ENCODE measurements at regions not wholly inside any gene's neighbourhood (a gene's known extent, or its start where the extent isn't known, plus 50 kb on each side); places are given as distances from the start of the nearest gene placed in this dataset.

DNA sequence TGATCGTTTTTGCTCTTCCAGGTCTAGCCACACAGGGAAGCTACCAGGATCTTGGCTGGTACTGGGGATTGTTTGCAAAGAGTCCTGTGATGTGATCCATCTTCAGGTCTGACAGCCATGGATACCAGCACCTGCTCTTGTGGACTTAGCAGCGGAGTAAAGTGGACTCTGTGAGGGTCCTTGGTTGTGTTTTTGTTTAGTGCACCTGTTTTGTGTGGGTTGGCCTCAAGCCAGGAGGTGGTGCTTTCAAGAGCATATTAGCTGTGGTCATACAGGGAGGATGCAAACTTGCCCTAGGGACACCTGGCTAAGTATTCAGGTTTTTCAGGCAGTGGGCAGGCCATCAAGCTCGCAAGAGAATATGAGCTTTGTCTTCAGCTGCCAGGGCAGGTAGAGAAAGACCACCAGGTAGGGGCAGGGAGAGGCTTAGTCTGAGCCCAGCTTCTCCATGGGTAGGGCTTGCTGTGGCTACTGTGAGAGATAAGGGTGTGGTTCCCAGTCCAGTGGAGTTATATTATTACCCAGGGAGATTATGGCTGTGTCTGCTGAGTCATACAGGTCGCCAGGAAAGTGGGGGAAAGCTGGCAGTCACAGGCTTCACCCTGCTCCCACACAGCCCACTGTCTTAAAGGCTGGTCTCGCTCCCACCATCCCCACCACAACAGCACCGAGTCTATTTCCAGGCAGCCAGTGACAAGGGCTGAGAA lies 293.7 kb downstream of the PCDH18 start:
- no peak overlapping the region for H3K4me3 ChIP-seq (ENCODE audit: control insufficient read depth, low read depth, low read length)
- TF ChIP-seq CTCF (IDR thresholded peaks at IDR 0.05; ENCODE audit: control insufficient read depth, insufficient read depth, low read depth, low read length, missing control alignments): no peak
- no peak for DNase-seq (ENCODE audit: low read depth)

DNA sequence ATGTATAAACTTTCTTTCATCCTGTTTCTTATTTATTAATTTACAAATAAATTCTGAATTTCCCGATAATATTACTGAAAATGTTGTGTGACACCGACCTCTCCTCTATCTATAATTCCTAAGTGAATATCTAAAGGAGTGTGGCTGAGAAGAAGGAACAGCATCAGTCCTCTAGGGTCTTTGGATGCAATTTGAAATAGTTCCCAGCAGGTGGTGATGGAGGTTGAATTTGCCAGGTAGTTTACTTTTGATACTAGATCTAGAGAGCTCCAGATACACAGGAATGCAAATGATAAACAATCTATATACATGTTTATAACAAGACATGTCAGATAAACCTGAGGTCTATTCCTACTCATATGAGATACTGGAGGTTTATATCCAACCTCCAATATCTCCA lies 305.4 kb downstream of the PCDH18 start:
- TF ChIP-seq CTCF (IDR thresholded peaks at IDR 0.05; ENCODE audit: control insufficient read depth, insufficient read depth, low read depth, low read length, missing control alignments): peak; percentile 43
- no peak for DNase-seq (ENCODE audit: low read depth)
- no peak overlapping the region for H3K4me3 ChIP-seq (ENCODE audit: control insufficient read depth, low read depth, low read length)

DNA sequence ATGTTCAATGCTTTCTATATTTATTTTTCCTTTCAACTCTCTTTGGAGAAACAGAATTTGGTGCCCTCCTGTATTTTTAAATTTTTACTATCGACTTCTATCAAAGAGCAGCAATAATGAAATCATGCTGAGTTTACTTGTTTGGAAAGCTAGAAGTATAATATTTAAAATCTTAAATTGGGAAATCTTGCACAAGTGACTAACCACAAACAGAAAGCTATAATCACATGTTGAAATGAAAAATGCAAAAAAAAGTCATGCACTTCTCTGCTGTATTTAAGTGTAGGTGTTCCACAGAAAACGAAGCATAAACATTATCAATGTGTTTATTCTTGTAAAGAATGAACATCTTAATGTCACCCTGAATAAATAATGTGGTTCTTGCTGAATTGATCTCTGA lies 306.1 kb downstream of the PCDH18 start:
- H3K4me3 ChIP-seq (ENCODE audit: control insufficient read depth, low read depth, low read length): no peak overlapping the region
- no peak for TF ChIP-seq CTCF (IDR thresholded peaks at IDR 0.05; ENCODE audit: control insufficient read depth, insufficient read depth, low read depth, low read length, missing control alignments)
- DNase-seq (ENCODE audit: low read depth): no peak

DNA sequence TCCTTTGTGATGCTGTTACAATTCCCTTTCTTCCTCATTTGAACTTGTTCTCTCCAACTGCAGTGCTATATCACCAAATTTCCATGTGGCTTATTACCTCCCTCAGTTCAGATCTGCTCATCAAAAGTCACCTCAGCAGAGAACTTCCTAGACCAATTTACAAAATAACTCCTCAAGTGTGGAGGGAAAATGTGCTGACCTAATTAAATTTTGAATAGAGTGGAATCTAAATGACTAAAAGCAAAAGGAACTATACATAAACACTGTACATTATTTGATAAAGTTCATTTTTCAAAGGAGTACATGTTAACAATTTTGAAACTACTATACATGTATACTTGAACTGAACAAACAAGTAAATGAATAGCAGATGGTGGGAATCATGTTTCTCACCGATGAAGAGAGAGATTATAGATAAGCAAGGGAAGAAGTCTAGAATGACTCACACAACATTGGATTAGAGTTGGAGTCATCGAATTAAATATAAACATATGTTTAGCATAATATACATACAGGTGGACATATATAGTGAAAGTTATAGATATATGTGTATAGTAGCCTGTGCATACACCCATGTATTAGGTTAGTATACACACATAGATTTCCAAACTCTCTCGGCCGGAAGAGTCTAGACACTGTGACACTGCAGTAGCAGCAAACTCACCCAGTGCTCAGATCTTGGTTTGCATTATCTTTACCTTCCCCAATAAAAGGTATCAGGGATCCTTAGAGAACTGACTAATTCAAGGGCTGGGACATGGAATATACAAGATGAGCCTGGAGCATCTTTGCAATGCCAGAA lies 318.7 kb downstream of the PCDH18 start:
- TF ChIP-seq CTCF (IDR thresholded peaks at IDR 0.05; ENCODE audit: control insufficient read depth, insufficient read depth, low read depth, low read length, missing control alignments): no peak
- H3K4me3 ChIP-seq (ENCODE audit: control insufficient read depth, low read depth, low read length): no peak overlapping the region
- peak; percentile 31 for DNase-seq (ENCODE audit: low read depth)

- no peak for DNase-seq (ENCODE audit: low read depth)
- no peak for TF ChIP-seq CTCF (IDR thresholded peaks at IDR 0.05; ENCODE audit: control insufficient read depth, insufficient read depth, low read depth, low read length, missing control alignments)
- H3K4me3 ChIP-seq (ENCODE audit: control insufficient read depth, low read depth, low read length): no peak overlapping the region
Measured at GRCh38 chr4:137212601-137213000, 319.7 kb downstream of the PCDH18 start.

DNA sequence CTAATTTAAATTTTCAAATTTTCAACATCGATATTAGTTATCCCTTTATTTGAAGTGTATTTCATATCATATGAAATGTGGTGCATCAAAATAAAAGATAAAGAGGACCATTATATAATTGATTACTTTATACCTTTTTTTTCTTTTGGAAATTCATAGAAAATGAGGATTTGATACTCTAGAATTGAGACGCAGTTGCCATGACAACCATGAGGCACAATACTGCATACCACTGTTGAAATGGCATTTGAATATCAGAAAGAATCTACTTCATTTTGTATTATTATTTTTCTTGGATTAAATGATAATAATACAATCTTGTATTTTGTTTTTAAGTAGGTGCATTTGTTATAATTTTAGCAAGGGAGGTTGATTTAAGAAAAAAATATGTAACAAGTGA lies 323.1 kb downstream of the PCDH18 start:
- TF ChIP-seq CTCF (IDR thresholded peaks at IDR 0.05; ENCODE audit: control insufficient read depth, insufficient read depth, low read depth, low read length, missing control alignments): no peak
- DNase-seq (ENCODE audit: low read depth): no peak
- H3K4me3 ChIP-seq (ENCODE audit: control insufficient read depth, low read depth, low read length): no peak overlapping the region
